Endothelial cell of umbilical vein (primary cell): ENCODE measurements at regions not wholly inside any gene's neighbourhood (a gene's known extent, or its start where the extent isn't known, plus 50 kb on each side); places are given as distances from the start of the nearest gene placed in this dataset.

Source experiments
- BruUV-seq: library from RNA; stranded (reverse); fragments of 400-500 nt; replicated peaks from 2 replicates; lab custom pipeline; 2021; lab: Mats Ljungman, UMichigan
- CTCF ChIA-PET: fragments of 300-600, 350-600 bp; sonication (Branson Sonifier 250); formaldehyde crosslinking; loops from one replicate; lab custom pipeline; 2021; ENCODE audit warnings: antibody characterized with exemption, inconsistent platforms; lab: Charles Lee
- POLR2A ChIA-PET: fragments of 300-600, 350-600 bp; sonication (Branson Sonifier 250); formaldehyde crosslinking; loops from one replicate; lab custom pipeline; 2021; ENCODE audit warnings: antibody characterized with exemption, inconsistent platforms; lab: Charles Lee
- DNase-seq: peaks from one replicate; pipeline ENCODE4 v3.0.0-alpha.2; 2011; ENCODE audit warnings: low read depth, low spot score
- FAIRE-seq: peaks from 2 replicates; lab custom pipeline; 2011; peaks lifted over from hg19 to GRCh38; lab: Jason Lieb, UNC
- H2AFZ ChIP-seq: 2 replicates; pipeline ENCODE4 v1.6.0; 2012; ENCODE audit warnings: low read depth, low read length, control low read depth, inconsistent platforms
- H3K27ac ChIP-seq: 2 replicates; pipeline ENCODE4 v1.5.1; 2011; ENCODE audit warnings: low read depth, mild to moderate bottlenecking, control low read depth, low read length, moderate library complexity; ENCODE audit not compliant: insufficient read depth
- H3K27me3 ChIP-seq, 2 experiments: 2 replicates each; pipeline versions ENCODE4 v1.6.0 to v1.6.1; 2011; ENCODE audit warnings: low read length in 2 of 2, mixed read lengths in 1 of 2; ENCODE audit not compliant: control insufficient read depth in 2 of 2, insufficient read depth in 2 of 2
- H3K36me3 ChIP-seq, 2 experiments: 2 replicates in 1 of 2; 3 replicates in 1 of 2; pipeline ENCODE4 v1.5.1; 2011; ENCODE audit warnings: low read length in 2 of 2, mild to moderate bottlenecking in 1 of 2, moderate library complexity in 1 of 2; ENCODE audit not compliant: control insufficient read depth in 2 of 2, insufficient read depth in 2 of 2; ENCODE audit errors: extremely low read depth in 1 of 2
- H3K4me1 ChIP-seq: 3 replicates; pipeline ENCODE4 v1.5.1; 2011; ENCODE audit warnings: mild to moderate bottlenecking, low read length; ENCODE audit not compliant: control insufficient read depth, insufficient read depth; ENCODE audit errors: extremely low read depth
- H3K4me2 ChIP-seq: 2 replicates; pipeline ENCODE4 v1.6.1; 2011; ENCODE audit warnings: low read length, control low read depth, mixed read lengths; ENCODE audit not compliant: insufficient read depth
- H3K4me3 ChIP-seq, 3 experiments: fragments of 200-600 bp in 1 of 3; sonication (generic), shearing (Covaris generic) in 1 of 3; replicated peaks in 1 of 3; 2 replicates each; pipeline ENCODE4 v1.5.1; 2011 to 2016; ENCODE audit warnings: control low read depth in 3 of 3, low read length in 3 of 3, mild to moderate bottlenecking in 2 of 3, inconsistent platforms in 1 of 3, low read depth in 1 of 3, moderate library complexity in 1 of 3; ENCODE audit not compliant: insufficient read depth in 1 of 3
- H3K79me2 ChIP-seq: 2 replicates; pipeline ENCODE4 v1.6.0; 2012; ENCODE audit warnings: low read length, inconsistent platforms; ENCODE audit not compliant: control insufficient read depth, insufficient read depth
- H3K9ac ChIP-seq: replicated peaks from 2 replicates; pipeline ENCODE3; 2011; ENCODE audit warnings: low read length, control low read depth; ENCODE audit not compliant: insufficient read depth; ENCODE audit errors: extremely low read depth
- H3K9me1 ChIP-seq: replicated peaks from 3 replicates; pipeline ENCODE4 v1.6.0; 2011; ENCODE audit warnings: mild to moderate bottlenecking, low read length; ENCODE audit not compliant: control insufficient read depth, insufficient read depth; ENCODE audit errors: extremely low read depth
- H3K9me3 ChIP-seq: replicated peaks from 2 replicates; pipeline ENCODE4 v1.5.1; 2012; ENCODE audit warnings: low read length, inconsistent platforms; ENCODE audit not compliant: control insufficient read depth, insufficient read depth
- H4K20me1 ChIP-seq: replicated peaks from 2 replicates; pipeline ENCODE3; 2011; ENCODE audit warnings: mild to moderate bottlenecking, low read length; ENCODE audit not compliant: control insufficient read depth, insufficient read depth; ENCODE audit errors: extremely low read depth
- EZH2 ChIP-seq: IDR thresholded peaks from 2 replicates; pipeline ENCODE4 v1.6.1; 2012; ENCODE audit warnings: borderline replicate concordance, low read depth, mild to moderate bottlenecking, moderate library complexity, low read length, inconsistent platforms; ENCODE audit not compliant: severe bottlenecking
- FOS ChIP-seq: IDR thresholded peaks from 2 replicates; pipeline ENCODE4 v1.6.1; 2011; ENCODE audit warnings: mild to moderate bottlenecking, low read length, moderate library complexity, borderline replicate concordance; ENCODE audit not compliant: insufficient read depth
- GATA2 ChIP-seq: IDR thresholded peaks from 2 replicates; pipeline ENCODE4 v1.7.0; 2011; ENCODE audit warnings: low read depth, mild to moderate bottlenecking, moderate library complexity, mixed read lengths, low read length; ENCODE audit not compliant: insufficient read length, insufficient read depth
- JUN ChIP-seq: IDR thresholded peaks from 2 replicates; pipeline ENCODE4 v1.6.1; 2011; ENCODE audit warnings: borderline replicate concordance, low read depth; ENCODE audit not compliant: insufficient read length, insufficient read depth
- MYC ChIP-seq: IDR thresholded peaks from one replicate; pipeline ENCODE4 v1.6.1; 2011; ENCODE audit warnings: mild to moderate bottlenecking, low read depth, low read length
- POLR2A ChIP-seq: IDR thresholded peaks from 2 replicates; pipeline ENCODE4 v1.6.1; 2012; ENCODE audit warnings: low read depth, mild to moderate bottlenecking, control low read depth, low read length
- POLR2AphosphoS5 ChIP-seq: IDR thresholded peaks from 2 replicates; pipeline ENCODE4 v1.6.1; 2012; ENCODE audit warnings: low read depth, mild to moderate bottlenecking, control low read depth, low read length, moderate library complexity; ENCODE audit not compliant: insufficient read depth
- dilution Hi-C: fragments of 300-500 bp; cut with MboI; formaldehyde crosslinking; loops from one replicate; pipeline ENCODE4 v1.15.0; 2019; ENCODE audit warnings: low sequenced_read_pairs; ENCODE audit not compliant: extremely low pct_ligation_motif_present
- intact Hi-C: fragments of 100-400 bp; cut with micrococcal nuclease; formaldehyde crosslinking; loops from one replicate; pipeline ENCODE4 v1.10.0; 2022
- TF ChIP-seq, protein P1 (sequence below): IDR thresholded peaks from 2 replicates; pipeline ENCODE4 v1.6.1; 2011; ENCODE audit not compliant: insufficient read depth, insufficient read length
- TF ChIP-seq, protein P2 (sequence below), 2 donors: IDR thresholded peaks; 1 replicate in 1 of 2; 2 replicates in 1 of 2; pipeline ENCODE4 v1.5.1; 2011; ENCODE audit warnings: low read length in 2 of 2, mild to moderate bottlenecking in 2 of 2, moderate library complexity in 2 of 2, control low read depth in 1 of 2, inconsistent platforms in 1 of 2, low read depth in 1 of 2; ENCODE audit not compliant: insufficient read depth in 1 of 2; ENCODE audit errors: extremely low read depth in 1 of 2

DNA sequence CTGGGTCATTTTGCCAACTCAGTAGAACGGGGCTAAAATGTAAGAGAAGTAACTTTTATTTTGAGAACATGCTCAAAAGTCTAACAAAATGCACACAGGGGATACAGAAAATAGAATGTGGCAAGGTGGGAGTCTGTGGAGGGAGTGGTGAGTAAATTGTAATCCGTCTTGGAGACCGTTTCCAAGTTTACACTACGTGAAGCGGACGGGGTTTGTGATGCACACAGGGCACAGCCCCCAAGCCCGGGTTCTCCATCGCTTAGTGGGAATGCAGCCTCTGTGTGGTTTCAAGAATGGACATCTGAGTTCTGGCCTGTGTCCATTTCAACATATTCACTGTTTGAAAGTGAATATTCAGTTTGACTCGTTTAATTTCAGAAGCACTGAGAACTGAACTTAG lies 65.0 kb upstream of the TMEM18 start:
- no peak for FAIRE-seq
- Histone ChIP-seq H3K4me2 (no peak overlapping the region), H3K9me3 (no peaks in the 10 kb centered on the region), H3K27me3 (no peaks in the 10 kb centered on the region), H3K9ac (no peak overlapping the region), H3K79me2 (no peaks in the 10 kb centered on the region), H2AFZ (no peak overlapping the region), H3K9me1 (no peaks in the 10 kb centered on the region), H4K20me1 (no peaks in the 10 kb centered on the region), H3K4me3 (no peak overlapping the region), H3K27ac (no peak overlapping the region), H3K4me1 (peaks cover 4% of the 10 kb centered on the region), H3K36me3 (no peaks in the 10 kb centered on the region)
- no peak for TF ChIP-seq JUN
- TF ChIP-seq, protein P1, sequence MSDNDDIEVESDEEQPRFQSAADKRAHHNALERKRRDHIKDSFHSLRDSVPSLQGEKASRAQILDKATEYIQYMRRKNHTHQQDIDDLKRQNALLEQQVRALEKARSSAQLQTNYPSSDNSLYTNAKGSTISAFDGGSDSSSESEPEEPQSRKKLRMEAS = no peak
- TF ChIP-seq, protein P2, sequence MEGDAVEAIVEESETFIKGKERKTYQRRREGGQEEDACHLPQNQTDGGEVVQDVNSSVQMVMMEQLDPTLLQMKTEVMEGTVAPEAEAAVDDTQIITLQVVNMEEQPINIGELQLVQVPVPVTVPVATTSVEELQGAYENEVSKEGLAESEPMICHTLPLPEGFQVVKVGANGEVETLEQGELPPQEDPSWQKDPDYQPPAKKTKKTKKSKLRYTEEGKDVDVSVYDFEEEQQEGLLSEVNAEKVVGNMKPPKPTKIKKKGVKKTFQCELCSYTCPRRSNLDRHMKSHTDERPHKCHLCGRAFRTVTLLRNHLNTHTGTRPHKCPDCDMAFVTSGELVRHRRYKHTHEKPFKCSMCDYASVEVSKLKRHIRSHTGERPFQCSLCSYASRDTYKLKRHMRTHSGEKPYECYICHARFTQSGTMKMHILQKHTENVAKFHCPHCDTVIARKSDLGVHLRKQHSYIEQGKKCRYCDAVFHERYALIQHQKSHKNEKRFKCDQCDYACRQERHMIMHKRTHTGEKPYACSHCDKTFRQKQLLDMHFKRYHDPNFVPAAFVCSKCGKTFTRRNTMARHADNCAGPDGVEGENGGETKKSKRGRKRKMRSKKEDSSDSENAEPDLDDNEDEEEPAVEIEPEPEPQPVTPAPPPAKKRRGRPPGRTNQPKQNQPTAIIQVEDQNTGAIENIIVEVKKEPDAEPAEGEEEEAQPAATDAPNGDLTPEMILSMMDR (IDR thresholded peaks at IDR 0.05; ENCODE audit: extremely low read depth in 1 of 2, insufficient read depth in 1 of 2, low read depth in 1 of 2, low read length in 2 of 2) = no peak
- no peak for TF ChIP-seq POLR2A
- TF ChIP-seq POLR2AphosphoS5 = no peak
- TF ChIP-seq GATA2 = no peak
- TF ChIP-seq FOS = no peak
- TF ChIP-seq MYC = no peak
- TF ChIP-seq EZH2 = no peak
- ChIA-PET POLR2A (no interaction called here), CTCF (no interaction called here)
- no peak for DNase-seq
- dilution Hi-C loops = no loop called here
- intact Hi-C loops = no loop called here
- no TSS peak for BruUV-seq
